ENCODE measurements at regions not wholly inside any gene's neighbourhood (a gene's known extent, or its start where the extent isn't known, plus 50 kb on each side); places are given as distances from the start of the nearest gene placed in this dataset.

DNA sequence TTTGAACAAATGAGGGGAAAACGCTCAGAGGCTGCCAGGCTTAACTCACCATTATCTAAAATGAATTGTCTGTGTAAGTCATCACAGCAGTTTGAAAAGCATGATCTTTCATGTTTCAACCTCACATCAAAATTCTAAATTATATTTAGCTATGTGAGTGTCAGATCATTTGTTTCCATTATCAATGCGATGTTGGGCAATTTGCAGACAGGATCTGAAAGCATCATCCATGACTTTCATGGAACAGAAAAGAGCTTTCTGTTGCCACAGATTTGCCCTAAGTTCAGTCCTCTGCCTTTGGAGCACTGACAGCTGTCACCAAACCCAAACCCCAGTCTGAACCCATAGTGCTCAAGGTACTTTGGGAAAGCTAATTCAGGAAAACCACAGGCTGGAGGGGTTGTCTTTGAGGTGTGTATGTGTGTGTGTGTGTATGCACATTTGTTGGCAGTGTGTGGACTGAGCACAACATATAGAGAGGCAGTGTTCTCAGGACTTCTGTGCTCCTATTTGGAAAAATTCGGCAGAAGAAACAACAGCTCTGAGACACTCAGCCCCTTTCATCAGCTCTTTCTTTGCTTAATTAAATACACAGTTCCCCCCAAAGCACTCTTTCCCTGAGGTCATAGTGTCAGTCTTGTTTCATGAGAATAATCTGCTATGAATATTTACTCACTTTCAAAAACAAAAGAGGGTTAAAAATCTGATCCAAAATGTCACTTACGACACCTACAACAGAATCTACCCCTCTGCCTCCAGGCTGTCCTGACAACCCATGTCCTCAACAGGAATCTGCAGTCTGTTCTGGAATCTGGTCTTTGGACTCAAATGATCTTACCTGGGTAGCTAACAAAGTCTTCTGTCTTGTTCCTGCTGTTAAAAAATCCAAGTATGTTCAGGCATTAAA is 188.5 kb upstream of the KLF14 start:
- DNase-seq (no peak), ATAC-seq (peak in 1 of 4 donors; percentile 35)
- 26% methylated on average over 4 of the region's 4 CpGs for WGBS (ENCODE audit: insufficient coverage, low coverage, low lambda C conversion rate, missing lambda C conversion rate)
- TF ChIP-seq POLR2A (IDR thresholded peaks at IDR 0.05) (no peak), CTCF (IDR thresholded peaks at IDR 0.05) (no peak)
- Histone ChIP-seq H3K4me1 (peaks cover 0 to 80% (median 32%) of the 10 kb centered on the region in 4 donors), H3K9me3 (no peaks in the 10 kb centered on the region), H3K27ac (peak overlapping the region; percentile 38 to 74 (median 61)), H3K36me3 (no peaks in the 10 kb centered on the region), H3K27me3 (no peaks in the 10 kb centered on the region), H3K4me3 (no peak overlapping the region)
- intact Hi-C loops (cut with DNase I) = no loop called here

- no peak overlapping the region for H3K4me3 ChIP-seq
- H3K27ac ChIP-seq = peak overlapping the region in 2 of 3 donors; percentile 0 to 61
- H3K9me3 ChIP-seq = no peaks in the 10 kb centered on the region
- intact Hi-C loops (cut with DNase I) = no loop called here
- H3K4me1 ChIP-seq = peaks cover 0 to 71% (median 27%) of the 10 kb centered on the region in 4 donors
- no peaks in the 10 kb centered on the region for H3K36me3 ChIP-seq
- DNase-seq = no peak
- WGBS (ENCODE audit: insufficient coverage, low coverage, low lambda C conversion rate, missing lambda C conversion rate) = 40% methylated on average over 4 of the region's 4 CpGs
- no peak for TF ChIP-seq CTCF (IDR thresholded peaks at IDR 0.05)
- no peak for TF ChIP-seq POLR2A (IDR thresholded peaks at IDR 0.05)
- no peak for ATAC-seq
- no peaks in the 10 kb centered on the region for H3K27me3 ChIP-seq
Measured at GRCh38 chr7:130923365-130923764, 189.4 kb upstream of the KLF14 start.

DNA sequence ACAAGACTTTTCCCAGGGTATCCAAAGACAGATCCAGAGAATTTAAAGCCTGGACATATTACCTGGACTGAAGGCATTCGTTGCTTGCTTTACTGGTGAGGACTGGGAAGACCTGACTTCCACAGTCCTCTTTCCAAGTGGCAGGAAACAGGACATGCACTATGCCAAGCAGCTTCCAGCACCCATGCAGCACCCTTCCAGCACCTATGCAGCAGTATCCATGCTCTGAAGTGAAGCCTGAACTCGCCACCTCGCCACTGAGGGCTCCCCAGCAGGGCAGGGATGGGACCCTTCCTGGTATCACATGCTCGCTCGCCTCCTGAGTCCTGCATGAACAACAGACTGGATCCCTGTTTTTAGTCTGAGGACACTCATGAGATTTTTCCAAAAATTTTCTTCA is 189.9 kb upstream of the KLF14 start:
- Histone ChIP-seq H3K4me1 (peaks cover 0 to 65% (median 24%) of the 10 kb centered on the region in 4 donors), H3K9me3 (no peaks in the 10 kb centered on the region), H3K27me3 (no peaks in the 10 kb centered on the region), H3K27ac (peak overlapping the region; percentile 0 to 61 (median 7)), H3K36me3 (no peaks in the 10 kb centered on the region), H3K4me3 (no peak overlapping the region)
- TF ChIP-seq CTCF (IDR thresholded peaks at IDR 0.05) (no peak), POLR2A (IDR thresholded peaks at IDR 0.05) (no peak)
- ATAC-seq = peak in 1 of 4 donors; percentile 1
- 76% methylated on average over 4 of the region's 5 CpGs for WGBS (ENCODE audit: insufficient coverage, low coverage, low lambda C conversion rate, missing lambda C conversion rate)
- intact Hi-C loops (cut with DNase I) = no loop called here
- no peak for DNase-seq

- Histone ChIP-seq H3K4me3 (no peak overlapping the region), H3K27me3 (no peaks in the 10 kb centered on the region), H3K36me3 (no peaks in the 10 kb centered on the region), H3K27ac (peak overlapping the region; percentile 30 to 65 (median 64)), H3K9me3 (no peaks in the 10 kb centered on the region), H3K4me1 (peaks cover 0 to 53% (median 22%) of the 10 kb centered on the region in 4 donors)
- TF ChIP-seq CTCF (IDR thresholded peaks at IDR 0.05) = no peak
- TF ChIP-seq POLR2A (IDR thresholded peaks at IDR 0.05) = no peak
- ATAC-seq (peak in 3 of 4 donors; percentile 35 to 47 (median 39)), DNase-seq (no peak)
- WGBS (ENCODE audit: insufficient coverage, low coverage, low lambda C conversion rate, missing lambda C conversion rate) = 40% methylated on average over 7 of the region's 8 CpGs
- intact Hi-C loops (cut with DNase I) = no loop called here
Measured at GRCh38 chr7:130925136-130925794, 191.3 kb upstream of the KLF14 start.
